ENCODE measurements at regions not wholly inside any gene's neighbourhood (a gene's known extent, or its start where the extent isn't known, plus 50 kb on each side); places are given as distances from the start of the nearest gene placed in this dataset.
A peak's percentile ranks its signal among the peaks of the same experiment; 100 is the strongest.

GRCh38 chr19:5222821-5223321, 117.7 kb downstream of the PTPRS start:
- Histone ChIP-seq H4K20me1 (ENCODE audit: insufficient read depth, low read length) (no peaks in the 10 kb centered on the region), H3K79me2 (ENCODE audit: insufficient read depth, low read length) (no peaks in the 10 kb centered on the region), H3K36me3 (ENCODE audit: insufficient read depth, low read length) (peaks cover 10% of the 10 kb centered on the region), H2AFZ (ENCODE audit: low read depth, low read length) (no peak overlapping the region), H3K9me3 (ENCODE audit: insufficient read depth, low read depth, low read length) (no peaks in the 10 kb centered on the region), H3K27me3 (ENCODE audit: insufficient read depth, low read length) (no peaks in the 10 kb centered on the region), H3K4me2 (ENCODE audit: low read length) (no peak overlapping the region), H3K9ac (ENCODE audit: low read length) (no peak overlapping the region), H3K4me1 (ENCODE audit: insufficient read depth, low read length) (no peaks in the 10 kb centered on the region), H3K27ac (ENCODE audit: low read depth, low read length) (no peak overlapping the region), H3K4me3 (ENCODE audit: insufficient read depth, low read depth, low read length) (no peak overlapping the region)
- peaks cover 40% of the 10 kb centered on the region for H3K36me3 Mint-ChIP-seq (ENCODE audit: low read depth, unreplicated experiment)
- DNase-seq (ENCODE audit: low read depth) = no peak
- TF ChIP-seq EZH2 (IDR thresholded peaks at IDR 0.05; ENCODE audit: insufficient read depth, low read length) (no peak), CTCF (IDR thresholded peaks at IDR 0.05; ENCODE audit: insufficient read depth, low read depth, low read length) (no peak)
- FAIRE-seq = no peak
- H3K27me3 Mint-ChIP-seq (ENCODE audit: low read depth, unreplicated experiment) = no peaks in the 10 kb centered on the region
- no peaks in the 10 kb centered on the region for H3K9me3 Mint-ChIP-seq (ENCODE audit: unreplicated experiment)
- no peaks in the 10 kb centered on the region for H3K4me1 Mint-ChIP-seq (ENCODE audit: low read depth, unreplicated experiment)
- H3K4me3 Mint-ChIP-seq (ENCODE audit: unreplicated experiment) = no peak overlapping the region
- no peak overlapping the region for H3K27ac Mint-ChIP-seq (ENCODE audit: unreplicated experiment)

- Histone ChIP-seq H3K9me3 (ENCODE audit: insufficient read depth, low read depth, low read length) (no peaks in the 10 kb centered on the region), H3K4me3 (ENCODE audit: insufficient read depth, low read depth, low read length) (no peak overlapping the region), H3K27ac (ENCODE audit: low read depth, low read length) (no peak overlapping the region), H3K79me2 (ENCODE audit: insufficient read depth, low read length) (no peaks in the 10 kb centered on the region), H3K36me3 (ENCODE audit: insufficient read depth, low read length) (peaks cover 16% of the 10 kb centered on the region), H2AFZ (ENCODE audit: low read depth, low read length) (no peak overlapping the region), H4K20me1 (ENCODE audit: insufficient read depth, low read length) (peaks cover under 1% of the 10 kb centered on the region), H3K9ac (ENCODE audit: low read length) (no peak overlapping the region), H3K4me1 (ENCODE audit: insufficient read depth, low read length) (no peaks in the 10 kb centered on the region), H3K27me3 (ENCODE audit: insufficient read depth, low read length) (no peaks in the 10 kb centered on the region), H3K4me2 (ENCODE audit: low read length) (no peak overlapping the region)
- Mint-ChIP-seq H3K36me3 (ENCODE audit: low read depth, unreplicated experiment) (peaks cover 43% of the 10 kb centered on the region), H3K9me3 (ENCODE audit: unreplicated experiment) (no peaks in the 10 kb centered on the region), H3K4me3 (ENCODE audit: unreplicated experiment) (no peak overlapping the region), H3K27me3 (ENCODE audit: low read depth, unreplicated experiment) (no peaks in the 10 kb centered on the region), H3K4me1 (ENCODE audit: low read depth, unreplicated experiment) (no peaks in the 10 kb centered on the region), H3K27ac (ENCODE audit: unreplicated experiment) (peak overlapping the region; percentile 71)
- FAIRE-seq (no peak), DNase-seq (ENCODE audit: low read depth) (no peak)
- TF ChIP-seq EZH2 (IDR thresholded peaks at IDR 0.05; ENCODE audit: insufficient read depth, low read length) (no peak), CTCF (IDR thresholded peaks at IDR 0.05; ENCODE audit: insufficient read depth, low read depth, low read length) (no peak)
Measured at GRCh38 chr19:5222178-5222577, 118.4 kb downstream of the PTPRS start.

- no peak overlapping the region for H3K27ac Mint-ChIP-seq (ENCODE audit: unreplicated experiment)
- Histone ChIP-seq H2AFZ (ENCODE audit: low read depth, low read length) (no peak overlapping the region), H3K9ac (ENCODE audit: low read length) (no peak overlapping the region), H3K4me1 (ENCODE audit: insufficient read depth, low read length) (no peaks in the 10 kb centered on the region), H3K27me3 (ENCODE audit: insufficient read depth, low read length) (no peaks in the 10 kb centered on the region), H3K36me3 (ENCODE audit: insufficient read depth, low read length) (peaks cover 25% of the 10 kb centered on the region), H3K9me3 (ENCODE audit: insufficient read depth, low read depth, low read length) (no peaks in the 10 kb centered on the region), H3K4me2 (ENCODE audit: low read length) (no peak overlapping the region), H4K20me1 (ENCODE audit: insufficient read depth, low read length) (peaks cover 4% of the 10 kb centered on the region), H3K79me2 (ENCODE audit: insufficient read depth, low read length) (no peaks in the 10 kb centered on the region), H3K27ac (ENCODE audit: low read depth, low read length) (no peak overlapping the region), H3K4me3 (ENCODE audit: insufficient read depth, low read depth, low read length) (no peak overlapping the region)
- no peaks in the 10 kb centered on the region for H3K9me3 Mint-ChIP-seq (ENCODE audit: unreplicated experiment)
- TF ChIP-seq EZH2 (IDR thresholded peaks at IDR 0.05; ENCODE audit: insufficient read depth, low read length) = no peak
- no peak for TF ChIP-seq CTCF (IDR thresholded peaks at IDR 0.05; ENCODE audit: insufficient read depth, low read depth, low read length)
- no peak for DNase-seq (ENCODE audit: low read depth)
- H3K4me1 Mint-ChIP-seq (ENCODE audit: low read depth, unreplicated experiment) = no peaks in the 10 kb centered on the region
- no peaks in the 10 kb centered on the region for H3K27me3 Mint-ChIP-seq (ENCODE audit: low read depth, unreplicated experiment)
- peaks cover 52% of the 10 kb centered on the region for H3K36me3 Mint-ChIP-seq (ENCODE audit: low read depth, unreplicated experiment)
- no peak for FAIRE-seq
- no peak overlapping the region for H3K4me3 Mint-ChIP-seq (ENCODE audit: unreplicated experiment)
Measured at GRCh38 chr19:5220866-5221265, 119.7 kb downstream of the PTPRS start.

Measured in astrocyte (in vitro differentiated cells and primary cell).